GM21381 (cell line): ENCODE measurements at regions not wholly inside any gene's neighbourhood (a gene's known extent, or its start where the extent isn't known, plus 50 kb on each side); places are given as distances from the start of the nearest gene placed in this dataset.
"Not testable (repeated sequence)": the region's sequence is repeated elsewhere in the genome, so short reads cannot be mapped to it uniquely, and the experiment has no call there.

ENCODE experiments used
- ATAC-seq: cut with Tn5 transposase; IDR thresholded peaks from one replicate; pipeline ENCODE4 v1.9.1; 2021; ENCODE audit warnings: mild to moderate bottlenecking, moderate library complexity; ENCODE audit not compliant: unreplicated experiment

DNA sequence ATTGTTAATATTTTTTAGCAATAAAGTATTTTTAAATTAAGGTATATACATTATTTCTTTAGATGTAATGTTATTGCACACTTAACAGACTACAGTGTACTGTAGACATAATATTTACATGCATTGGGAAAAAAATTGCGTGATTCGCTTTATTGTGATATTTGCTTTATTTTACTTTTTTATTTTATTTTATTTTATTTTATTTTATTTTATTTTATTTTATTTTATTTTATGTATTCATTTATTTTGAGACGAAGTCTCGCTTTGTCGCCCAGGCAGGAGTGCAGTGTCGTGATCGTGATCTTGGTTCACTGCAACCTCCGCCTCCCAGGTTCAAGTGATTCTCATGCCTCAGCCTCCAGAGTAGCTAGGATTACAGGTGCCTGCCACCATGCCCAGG, 1522.7 kb downstream of the AMY1C start:
- not testable (repeated sequence) for ATAC-seq

DNA sequence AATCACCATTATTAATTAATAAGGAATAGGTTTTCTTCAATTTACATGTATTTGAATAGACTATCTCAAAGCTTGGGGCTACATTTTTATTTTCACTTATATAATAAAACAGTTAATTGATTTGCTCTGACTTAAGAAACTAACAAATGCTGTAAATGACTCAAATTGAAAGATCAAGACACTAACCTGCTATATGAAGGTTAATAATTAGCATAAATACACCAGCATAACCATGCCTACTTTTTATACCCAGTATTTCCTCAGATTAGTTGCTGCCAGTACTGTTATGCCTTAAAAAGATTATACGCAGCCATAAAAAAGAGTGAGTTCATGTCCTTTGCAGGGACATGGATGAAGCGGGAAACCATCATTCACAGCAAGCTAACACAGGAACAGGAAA, 1545.1 kb downstream of the AMY1C start:
- ATAC-seq = no peak

DNA sequence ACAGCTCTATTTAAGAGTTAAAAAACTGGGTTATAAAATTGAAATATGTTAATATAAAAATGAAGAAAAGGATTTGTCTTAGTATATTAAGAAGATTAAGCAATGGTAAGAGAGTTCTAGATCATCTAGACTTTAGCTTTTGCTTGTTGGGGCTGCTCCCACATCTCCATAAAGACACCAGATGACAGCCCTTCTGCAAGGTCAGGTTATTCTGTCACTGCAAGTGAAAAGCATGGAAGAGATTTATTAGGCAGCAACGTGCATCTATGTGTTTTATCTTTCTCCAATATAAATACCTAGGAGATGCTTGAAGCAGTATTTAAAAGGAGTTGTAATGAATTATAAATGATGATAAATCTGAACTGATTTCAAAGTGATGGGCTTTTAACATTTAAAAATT, 1560.4 kb downstream of the AMY1C start:
- no peak for ATAC-seq

DNA sequence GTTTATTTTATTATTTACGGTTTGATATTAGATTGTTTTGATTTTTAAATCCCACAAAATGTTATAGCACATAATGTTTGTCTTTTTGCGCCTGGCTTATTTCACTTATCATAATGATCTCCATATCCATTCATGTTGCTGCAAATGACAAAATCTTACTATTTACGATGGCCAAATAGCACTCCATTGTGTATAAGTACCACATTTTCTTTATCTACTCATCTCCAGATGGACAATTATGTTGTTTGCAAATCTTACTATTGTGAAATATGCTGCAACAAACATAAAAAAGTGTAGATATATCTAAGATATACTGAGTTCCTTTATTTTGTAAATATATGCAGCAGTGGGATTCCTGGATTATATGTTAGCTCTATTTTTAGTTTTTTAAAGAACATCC, 1568.3 kb downstream of the AMY1C start:
- ATAC-seq = no peak

DNA sequence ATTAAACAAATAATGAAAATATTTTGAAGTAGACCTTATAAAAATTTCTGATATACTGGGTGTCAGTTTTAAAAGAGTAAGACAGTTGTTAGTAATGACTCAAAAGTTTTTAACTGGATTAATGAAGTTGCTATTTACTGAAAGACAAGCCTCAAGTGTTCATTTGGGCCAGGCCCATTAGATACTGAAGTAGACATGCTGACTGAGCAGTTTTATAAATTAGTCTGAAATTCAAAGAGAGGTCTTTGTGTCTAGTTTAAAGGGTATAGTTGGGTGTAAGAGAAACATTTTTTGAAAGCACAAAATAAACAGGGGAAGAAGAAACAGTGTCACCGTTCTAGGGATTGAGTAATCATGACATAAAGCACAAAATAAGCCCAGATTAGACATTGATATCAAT, 1577.2 kb downstream of the AMY1C start:
- ATAC-seq = no peak

DNA sequence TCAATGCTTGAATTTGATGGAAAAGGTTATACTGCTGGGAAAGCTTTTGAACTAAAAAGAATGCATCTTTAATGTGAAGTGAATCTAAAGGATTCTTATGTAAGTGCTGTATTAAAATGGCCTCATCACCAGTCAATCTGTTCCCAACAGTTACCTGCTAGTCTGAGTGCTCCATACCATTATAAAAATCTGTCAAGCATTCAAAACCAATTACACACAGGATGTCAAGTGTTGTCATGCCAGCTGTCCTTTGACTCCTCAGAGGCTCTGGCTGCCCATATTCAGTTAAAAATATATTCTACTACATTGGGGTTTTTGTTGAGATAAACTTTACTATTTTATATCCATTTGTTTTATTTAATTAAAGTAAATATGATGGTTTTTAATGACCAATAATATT, 1587.7 kb downstream of the AMY1C start:
- ATAC-seq = no peak

DNA sequence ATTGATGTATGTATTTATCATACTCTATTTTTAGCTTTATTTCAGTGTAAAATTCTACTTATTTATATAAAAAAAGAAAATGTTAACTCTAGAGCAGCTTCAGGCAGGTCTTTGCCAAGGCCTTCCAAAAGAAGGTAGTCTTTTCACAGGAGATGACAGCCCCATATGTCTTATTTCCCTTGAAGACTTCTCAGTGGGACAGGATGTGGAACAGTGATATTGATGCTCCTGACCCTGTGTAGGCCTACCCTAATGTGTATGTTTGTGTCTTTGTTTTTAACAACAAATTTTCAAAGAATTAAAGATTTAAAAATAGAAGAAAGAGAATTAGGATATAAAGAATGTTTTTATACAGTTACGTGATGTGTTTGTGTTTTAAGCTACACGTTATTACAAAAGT, 1593.6 kb downstream of the AMY1C start:
- ATAC-seq = no peak

DNA sequence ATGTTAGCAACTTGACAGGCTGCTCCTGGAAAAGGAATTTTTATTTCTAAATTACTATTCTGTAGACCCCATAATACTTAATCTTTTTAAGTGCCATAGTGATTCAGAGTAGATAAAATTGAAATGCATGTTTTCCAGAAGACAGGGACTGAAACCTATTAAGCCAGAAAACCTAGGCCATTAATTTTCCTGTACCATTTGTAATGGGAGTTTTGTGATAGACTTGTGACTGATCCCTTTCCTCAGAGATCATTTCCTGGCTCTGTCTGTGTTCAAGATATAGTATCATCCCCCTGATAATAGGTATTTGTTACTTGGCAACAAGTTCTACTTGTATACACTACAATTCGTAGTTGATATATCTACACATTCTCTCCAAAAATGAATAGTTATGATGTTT, 1609.8 kb downstream of the AMY1C start:
- no peak for ATAC-seq

DNA sequence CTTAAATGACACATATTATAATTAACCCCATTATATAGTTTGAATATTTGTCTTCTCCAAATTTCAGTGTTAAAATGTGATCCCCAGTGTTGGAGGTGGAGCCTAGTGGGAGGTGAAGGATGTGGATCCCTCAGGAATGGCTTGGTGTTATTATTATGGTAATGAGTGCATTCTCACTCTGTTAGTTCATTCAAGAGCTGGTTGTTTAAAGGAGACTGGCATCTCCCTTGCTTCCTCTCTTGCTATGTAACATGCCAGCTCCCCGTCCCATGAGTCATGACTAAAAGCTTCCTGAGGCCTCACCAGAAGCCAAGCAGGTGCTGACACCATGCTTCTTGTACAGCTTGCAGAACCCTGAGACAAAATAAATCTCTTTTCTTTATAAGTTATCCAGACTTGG, 1612.7 kb downstream of the AMY1C start:
- no peak for ATAC-seq

DNA sequence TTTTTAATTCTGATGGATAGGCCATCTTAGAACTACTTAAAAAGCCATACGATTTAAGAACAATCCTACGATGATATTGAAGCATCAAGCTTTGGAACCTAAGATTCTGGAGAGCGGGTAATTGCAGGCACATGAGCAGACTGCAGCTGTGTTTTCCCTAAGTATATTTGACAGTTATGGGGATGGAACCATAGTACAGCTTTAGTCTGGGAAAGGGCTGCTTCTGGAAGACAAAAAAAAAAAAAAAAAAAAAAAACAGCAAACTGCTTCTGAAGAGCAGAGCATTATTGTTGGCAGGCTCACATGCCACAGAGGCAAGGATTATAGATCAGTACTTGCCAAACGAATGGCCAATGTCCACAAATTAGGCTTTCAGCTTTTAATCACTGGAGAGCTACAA, 1618.7 kb downstream of the AMY1C start:
- ATAC-seq = no peak

DNA sequence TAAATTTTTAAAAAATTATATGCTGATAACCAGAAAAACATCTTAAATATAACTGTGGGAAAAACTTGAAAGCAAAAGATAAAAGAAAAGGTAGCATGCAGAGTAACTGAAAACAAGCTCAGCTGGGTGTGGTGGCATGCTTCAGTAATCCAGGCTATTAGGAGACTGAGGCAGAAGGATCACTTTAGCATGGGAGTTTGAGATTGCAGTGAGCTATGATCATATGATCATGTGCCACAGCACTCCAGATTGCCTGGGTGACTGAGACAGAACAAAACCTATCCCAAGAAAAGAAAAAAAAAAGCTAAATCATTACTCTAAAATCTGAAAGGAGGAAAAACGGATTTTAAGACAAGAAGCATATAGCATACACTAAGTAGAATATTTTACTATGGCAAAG, 1624.0 kb downstream of the AMY1C start:
- no peak for ATAC-seq

DNA sequence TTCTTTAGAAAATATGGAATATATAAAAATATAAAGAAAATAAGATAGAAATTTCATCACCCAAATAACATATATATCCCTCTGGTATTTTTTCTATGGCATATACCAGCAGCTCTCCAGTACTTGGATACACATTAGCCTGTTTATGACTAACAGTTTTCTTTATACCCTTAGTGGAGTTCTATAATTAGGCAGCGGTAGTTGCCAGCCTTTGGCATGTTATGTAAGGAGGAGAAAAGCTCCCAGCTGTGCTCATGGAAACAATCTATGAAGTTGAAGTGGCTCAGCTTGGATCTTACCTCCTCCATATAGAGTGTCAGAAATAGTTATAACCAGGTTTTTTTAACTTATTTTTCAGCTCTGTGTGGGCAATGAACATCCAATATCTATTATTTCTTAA, 1636.8 kb downstream of the AMY1C start:
- no peak for ATAC-seq

DNA sequence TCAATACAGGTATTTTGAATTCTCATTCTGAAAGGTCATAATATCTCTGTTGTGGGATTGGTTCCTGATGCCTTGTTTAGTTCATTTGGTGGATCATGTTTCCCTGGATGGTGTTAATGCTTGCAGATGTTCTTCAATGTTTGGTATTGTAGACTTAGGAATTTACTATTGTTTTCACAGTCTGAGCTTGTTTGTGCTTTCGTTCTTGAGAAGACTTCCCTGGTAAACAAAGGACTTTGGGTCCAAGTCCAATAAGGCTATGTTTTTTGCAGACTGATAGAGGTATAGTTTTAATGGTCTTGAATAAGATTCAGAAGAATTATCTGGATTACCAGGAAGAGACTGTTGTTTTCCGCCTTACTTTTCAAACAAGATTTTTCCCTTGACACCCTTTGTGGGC, 1646.3 kb downstream of the AMY1C start:
- ATAC-seq = no peak

DNA sequence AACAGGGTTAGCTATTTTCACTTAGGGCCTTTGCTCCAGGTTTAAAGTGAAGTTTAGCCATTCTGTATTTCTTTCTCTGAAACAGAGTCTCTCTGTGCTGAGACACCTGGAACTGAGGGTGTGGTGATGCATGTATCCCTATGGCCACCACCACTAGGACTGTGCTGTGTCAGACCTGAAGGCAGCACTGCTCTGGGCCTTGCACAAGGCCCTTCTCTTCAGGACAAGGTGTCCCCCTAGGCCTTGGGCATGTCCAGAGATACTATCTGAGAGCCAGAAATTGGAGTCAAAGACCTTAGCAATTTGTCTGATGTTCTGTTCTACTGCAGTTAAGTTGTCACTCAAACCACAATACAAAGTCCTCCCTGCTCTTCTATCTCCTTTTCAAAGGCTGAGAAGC, 1649.2 kb downstream of the AMY1C start:
- no peak for ATAC-seq

DNA sequence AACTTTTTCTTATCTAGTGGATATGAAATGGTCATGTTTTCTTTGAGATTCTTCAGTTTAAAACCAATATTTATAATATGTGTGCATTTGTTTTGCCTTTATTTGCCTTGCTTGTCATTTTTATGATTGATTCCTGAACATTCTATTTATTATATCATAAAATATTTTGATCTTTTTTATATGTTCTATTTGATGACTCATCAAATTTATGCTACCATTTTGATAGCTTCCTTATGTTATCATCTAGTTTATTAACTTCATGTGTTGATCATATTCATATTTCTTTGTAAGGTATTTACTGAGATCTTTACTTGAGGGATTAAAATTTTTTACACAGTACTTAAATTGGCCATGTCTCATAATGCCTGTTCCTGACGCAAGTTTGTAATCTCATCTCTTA, 1650.0 kb downstream of the AMY1C start:
- ATAC-seq = no peak

DNA sequence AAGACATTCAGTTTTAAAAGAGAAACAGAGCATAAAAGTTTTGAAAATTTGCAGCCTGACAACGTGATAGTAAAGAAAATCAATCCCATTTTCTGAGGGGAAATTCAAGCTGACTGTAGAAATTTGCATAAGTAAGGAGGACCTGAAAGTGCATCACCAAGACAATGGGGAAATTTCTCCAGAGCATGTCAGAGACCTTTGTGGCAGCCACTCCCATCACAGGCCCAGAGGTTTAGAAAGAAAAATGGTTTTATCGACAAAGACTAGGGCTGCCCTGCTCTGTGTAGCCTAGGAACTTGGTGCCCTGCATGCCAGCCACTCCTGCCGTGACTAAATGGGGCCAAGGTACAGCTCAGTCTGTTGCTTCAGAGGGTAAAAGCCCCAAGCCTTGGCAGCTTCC, 1640.2 kb upstream of the PRMT6 start:
- no peak for ATAC-seq

DNA sequence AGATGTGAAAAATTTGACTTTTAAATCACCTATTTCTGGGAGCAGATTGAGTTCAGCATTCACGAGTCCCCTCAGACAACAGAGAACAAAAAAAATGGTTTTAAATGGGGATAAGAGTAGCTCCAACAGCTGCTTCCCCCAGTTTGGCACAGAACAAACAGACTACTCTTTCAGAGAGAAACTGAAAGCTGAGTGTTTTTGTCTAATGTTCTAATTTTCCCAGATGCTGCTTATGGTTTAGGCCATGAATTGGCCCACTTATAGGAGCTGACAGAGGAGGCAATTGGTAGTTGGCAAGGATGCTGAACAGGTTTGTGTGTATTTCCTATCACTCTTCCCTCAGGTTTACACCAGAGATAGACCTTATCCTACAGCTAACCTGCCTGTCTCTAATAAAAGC, 1637.4 kb upstream of the PRMT6 start:
- ATAC-seq = no peak

DNA sequence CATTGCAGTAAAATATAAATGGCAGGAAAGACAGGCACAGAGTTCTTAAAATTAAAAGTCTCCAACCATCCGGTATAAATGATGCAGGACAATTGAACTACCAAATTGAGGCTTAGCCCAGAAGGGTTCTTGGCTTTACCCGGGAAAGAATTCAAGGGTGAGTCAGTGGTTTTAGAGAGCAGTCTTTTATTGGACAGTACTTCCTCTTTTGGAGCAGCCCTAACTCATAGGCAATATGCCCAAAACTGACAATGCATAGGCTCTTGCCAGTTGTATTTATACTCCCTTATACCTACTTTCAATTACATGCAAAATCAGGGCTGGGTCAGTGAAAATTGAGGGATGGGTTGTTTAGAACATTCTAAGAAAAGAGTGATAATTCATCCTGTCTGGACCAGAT, 1628.9 kb upstream of the PRMT6 start:
- ATAC-seq = no peak

DNA sequence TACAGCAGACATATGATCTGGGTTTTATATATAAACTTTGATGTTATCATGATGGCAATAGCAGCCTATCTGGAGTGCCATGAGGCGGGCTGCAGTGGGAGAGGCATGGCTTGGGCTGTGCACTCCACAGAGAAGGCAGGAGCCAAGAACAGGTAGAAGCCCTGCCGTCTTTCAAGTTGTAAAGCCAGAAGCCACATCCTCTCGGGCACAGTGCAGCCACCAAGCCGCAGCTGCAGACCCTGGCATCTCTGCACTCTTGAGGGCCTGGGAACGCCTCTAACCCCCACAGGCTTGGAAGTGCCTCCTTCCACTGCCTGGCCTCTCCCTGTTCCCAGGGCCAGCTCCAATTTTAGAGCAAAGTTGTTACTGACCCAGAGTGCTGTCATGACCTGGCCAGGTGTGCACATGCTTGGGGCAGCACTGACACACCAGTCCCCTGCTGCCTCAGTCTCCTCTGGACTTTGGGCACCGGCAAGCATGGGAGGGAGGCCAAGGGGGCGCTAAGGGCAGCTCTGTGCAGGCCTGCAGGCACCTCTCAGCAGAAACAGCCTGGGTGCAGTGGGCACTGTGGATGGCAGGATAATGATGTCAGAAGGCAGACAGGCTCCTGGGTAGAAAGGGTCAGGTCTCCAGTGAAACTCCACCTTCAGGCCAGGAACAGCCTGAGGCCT, 1619.8 kb upstream of the PRMT6 start:
- ATAC-seq = no peak

DNA sequence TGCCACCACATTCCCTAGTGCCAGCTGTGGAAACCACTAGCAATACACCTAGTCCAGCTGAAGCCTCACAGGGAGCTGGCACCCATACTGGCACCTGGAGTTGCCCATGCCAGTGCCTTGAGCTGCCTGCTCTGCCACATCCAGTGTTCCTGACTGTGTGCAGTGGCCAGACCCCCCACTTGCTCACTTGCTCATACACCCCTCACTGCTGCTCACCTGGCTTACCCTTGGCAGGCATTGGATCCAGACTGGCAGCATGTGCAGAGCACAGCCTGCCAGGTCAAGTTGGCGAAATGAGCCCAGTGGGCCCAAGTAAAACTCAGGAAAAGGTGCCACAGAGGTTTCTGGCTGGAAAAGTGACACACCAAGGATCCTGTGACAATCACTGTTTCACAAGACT, 1618.6 kb upstream of the PRMT6 start:
- ATAC-seq = no peak

DNA sequence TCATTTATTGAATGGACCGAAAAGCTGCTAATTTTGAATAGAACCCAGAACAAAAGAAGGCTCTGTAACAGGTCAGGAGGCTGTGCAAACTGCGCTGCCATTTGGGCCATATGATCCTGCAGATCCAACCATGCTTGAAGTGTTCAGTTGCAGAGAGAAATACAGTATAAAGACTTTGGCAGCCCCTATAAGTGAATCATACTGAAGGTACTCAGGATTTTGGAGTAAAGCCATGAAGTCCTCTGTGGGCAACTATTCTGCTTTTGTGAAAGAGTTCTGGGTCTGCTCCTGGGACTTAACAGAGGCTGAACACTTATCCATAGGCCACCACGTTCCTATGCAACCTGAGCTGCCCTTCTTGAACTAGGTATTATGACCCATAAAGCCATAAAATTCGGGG, 1613.6 kb upstream of the PRMT6 start:
- no peak for ATAC-seq

DNA sequence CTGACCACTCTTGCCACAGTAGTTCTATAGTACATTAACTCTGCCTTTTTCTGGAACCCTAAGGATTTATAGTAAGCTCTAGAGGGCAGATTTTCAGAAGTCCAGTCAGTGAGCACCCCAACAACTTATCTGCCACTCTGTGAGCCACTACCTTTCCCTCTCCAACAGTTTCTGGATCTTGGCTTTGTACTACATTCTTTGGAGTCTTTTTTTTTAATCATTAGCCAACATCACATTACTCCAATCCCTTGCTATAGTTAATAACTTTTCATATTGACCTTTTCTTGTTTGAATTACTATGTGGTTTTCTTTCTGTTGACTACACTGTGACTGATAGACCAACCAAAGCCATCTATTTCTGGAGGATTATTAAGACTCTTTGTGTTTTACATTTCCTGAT, 1596.7 kb upstream of the PRMT6 start:
- no peak for ATAC-seq

DNA sequence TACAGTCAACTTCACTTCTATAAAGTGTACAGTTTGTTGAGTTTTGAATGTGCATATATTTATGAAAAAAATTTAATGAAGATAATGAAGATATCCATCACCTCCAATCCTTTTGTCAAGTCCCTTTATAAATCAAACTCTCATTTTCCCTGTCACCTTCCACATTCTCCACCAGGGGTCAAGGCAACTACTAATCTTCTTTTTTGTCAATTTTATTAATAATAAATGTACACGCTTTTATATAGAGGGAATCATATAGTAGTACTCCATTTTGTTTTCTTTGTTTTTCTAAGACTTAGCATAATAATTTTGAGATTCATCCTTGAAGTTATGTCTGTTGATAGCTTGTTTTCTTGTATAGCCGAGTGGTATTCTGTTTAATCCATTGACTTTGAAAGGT, 1594.2 kb upstream of the PRMT6 start:
- ATAC-seq = no peak

DNA sequence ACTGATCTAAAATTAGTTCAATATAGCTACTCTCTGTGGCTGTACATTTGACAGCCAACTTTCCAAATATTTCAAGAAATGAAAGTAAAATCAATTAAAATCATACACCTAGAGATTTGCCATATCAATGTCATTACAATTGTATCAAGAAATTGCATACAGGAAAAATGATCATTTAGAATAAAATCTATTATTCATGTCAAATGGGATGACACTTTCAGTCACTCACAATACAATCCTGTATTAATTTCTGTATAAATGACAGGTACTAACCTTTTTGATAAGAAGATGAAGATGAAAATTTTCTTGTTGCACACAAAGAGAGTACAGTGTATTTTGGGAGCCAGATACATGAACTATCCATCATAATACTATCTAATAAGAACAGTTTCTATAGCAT, 1588.9 kb upstream of the PRMT6 start:
- no peak for ATAC-seq
